ENCODE measurements at regions not wholly inside any gene's neighbourhood (a gene's known extent, or its start where the extent isn't known, plus 50 kb on each side); places are given as distances from the start of the nearest gene placed in this dataset.

DNA sequence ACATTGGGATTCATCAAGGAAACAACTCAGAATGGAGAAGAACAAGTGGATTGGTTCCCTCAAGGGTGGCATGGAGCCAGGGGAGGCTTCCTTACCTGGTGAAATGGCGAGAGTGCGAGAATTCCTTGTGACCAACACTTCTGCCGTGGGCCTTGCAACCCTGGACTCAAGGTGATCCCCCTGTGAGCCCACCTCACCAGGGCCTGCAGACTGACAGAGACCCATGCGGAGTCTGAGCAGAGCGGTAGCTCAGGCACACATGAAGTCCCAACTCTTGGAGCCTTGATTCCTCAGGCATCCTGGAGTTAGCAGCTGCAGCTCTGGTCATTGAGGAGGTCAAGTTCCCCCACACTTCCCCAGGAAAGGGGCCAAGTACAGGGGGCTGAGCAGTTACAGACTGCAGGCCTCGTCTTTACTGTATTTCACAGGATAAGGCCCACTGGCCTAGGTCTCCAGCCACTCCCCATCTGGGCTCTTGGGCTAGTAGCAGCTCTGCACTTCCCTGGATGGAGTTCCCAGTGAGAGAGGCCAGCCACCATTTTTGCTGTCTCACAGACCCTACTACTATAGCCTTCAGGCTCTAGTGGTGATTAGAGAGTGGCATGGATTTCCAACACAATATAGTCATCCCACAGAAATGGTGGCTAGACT is 269.5 kb upstream of the DCBLD2 start:
- TF ChIP-seq, protein P1, sequence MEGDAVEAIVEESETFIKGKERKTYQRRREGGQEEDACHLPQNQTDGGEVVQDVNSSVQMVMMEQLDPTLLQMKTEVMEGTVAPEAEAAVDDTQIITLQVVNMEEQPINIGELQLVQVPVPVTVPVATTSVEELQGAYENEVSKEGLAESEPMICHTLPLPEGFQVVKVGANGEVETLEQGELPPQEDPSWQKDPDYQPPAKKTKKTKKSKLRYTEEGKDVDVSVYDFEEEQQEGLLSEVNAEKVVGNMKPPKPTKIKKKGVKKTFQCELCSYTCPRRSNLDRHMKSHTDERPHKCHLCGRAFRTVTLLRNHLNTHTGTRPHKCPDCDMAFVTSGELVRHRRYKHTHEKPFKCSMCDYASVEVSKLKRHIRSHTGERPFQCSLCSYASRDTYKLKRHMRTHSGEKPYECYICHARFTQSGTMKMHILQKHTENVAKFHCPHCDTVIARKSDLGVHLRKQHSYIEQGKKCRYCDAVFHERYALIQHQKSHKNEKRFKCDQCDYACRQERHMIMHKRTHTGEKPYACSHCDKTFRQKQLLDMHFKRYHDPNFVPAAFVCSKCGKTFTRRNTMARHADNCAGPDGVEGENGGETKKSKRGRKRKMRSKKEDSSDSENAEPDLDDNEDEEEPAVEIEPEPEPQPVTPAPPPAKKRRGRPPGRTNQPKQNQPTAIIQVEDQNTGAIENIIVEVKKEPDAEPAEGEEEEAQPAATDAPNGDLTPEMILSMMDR (conservative IDR thresholded peaks at IDR 0.05; ENCODE audit: low read depth, low read length) = no peak
- no peak for DNase-seq (ENCODE audit: low read depth)
- H3K4me3 ChIP-seq (ENCODE audit: low read depth, low read length) = no peak overlapping the region

DNA sequence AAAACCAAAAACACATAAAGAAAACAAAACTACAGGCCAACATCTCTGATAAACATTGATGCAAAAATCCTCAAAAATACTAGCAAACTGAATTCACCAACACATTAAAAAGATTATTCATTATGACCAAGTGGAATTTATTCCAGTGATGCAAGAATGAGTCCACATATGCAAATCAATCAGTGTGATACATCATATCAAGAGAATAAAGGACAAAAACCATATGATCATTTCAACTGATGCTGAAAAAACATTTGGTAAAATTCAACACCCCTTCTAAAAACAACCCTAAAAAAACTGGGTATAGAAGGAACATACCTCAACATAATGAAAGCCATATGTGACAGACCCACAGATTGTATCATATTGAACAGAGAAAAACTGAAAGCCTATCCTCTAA is 265.6 kb upstream of the DCBLD2 start:
- H3K4me3 ChIP-seq (ENCODE audit: low read depth, low read length) = no peak overlapping the region
- TF ChIP-seq, protein P1 (conservative IDR thresholded peaks at IDR 0.05; ENCODE audit: low read depth, low read length) = no peak
- no peak for DNase-seq (ENCODE audit: low read depth)

DNA sequence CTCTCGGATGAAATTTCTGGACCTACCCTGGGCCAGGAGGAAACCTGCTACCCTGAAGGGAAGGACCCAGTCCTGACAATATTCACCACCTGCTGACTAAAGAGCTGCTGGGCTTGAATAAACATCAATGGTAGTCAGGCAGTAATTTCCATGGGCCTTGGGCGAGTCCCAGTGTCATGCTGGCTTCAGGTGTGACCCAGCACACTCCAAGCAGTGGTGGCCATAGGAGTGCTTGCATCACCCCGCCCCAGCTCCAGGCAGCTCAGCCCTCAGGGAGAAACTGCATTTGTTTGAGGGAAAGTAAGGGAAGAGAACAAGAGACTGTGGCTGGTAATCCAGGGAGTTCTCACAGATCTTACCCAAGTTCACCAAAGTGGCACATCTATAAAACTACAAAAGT is 261.8 kb upstream of the DCBLD2 start:
- DNase-seq (ENCODE audit: low read depth) = no peak
- H3K4me3 ChIP-seq (ENCODE audit: low read depth, low read length) = no peak overlapping the region
- TF ChIP-seq, protein P1 (conservative IDR thresholded peaks at IDR 0.05; ENCODE audit: low read depth, low read length) = no peak

DNA sequence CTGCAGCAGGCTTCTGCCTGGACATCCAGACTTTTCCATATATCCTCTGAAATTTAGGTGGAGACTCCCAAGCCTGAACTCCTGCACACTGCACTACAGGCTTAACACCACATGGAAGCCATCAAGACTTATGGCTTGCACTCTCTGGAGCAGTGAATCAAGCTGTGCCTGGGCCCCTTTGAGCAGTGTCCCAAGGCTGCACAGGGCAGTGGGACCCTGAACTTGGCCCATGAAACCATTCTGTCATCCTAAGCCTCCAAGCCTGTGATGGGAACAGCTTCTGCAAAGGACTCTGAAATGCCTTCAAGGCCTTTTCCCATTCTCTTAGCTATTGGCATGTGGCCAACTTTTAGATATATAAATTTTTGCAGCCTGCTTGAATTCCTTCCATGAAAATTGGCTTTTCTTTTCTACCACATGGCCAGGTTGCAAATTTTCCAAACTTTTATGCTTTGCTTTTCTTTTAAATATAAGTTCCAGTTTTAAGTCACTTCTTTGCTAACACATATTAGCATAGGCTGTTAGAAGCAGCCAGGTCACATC is 257.8 kb upstream of the DCBLD2 start:
- DNase-seq (ENCODE audit: low read depth) = no peak
- TF ChIP-seq, protein P1 (conservative IDR thresholded peaks at IDR 0.05; ENCODE audit: low read depth, low read length) = no peak

DNA sequence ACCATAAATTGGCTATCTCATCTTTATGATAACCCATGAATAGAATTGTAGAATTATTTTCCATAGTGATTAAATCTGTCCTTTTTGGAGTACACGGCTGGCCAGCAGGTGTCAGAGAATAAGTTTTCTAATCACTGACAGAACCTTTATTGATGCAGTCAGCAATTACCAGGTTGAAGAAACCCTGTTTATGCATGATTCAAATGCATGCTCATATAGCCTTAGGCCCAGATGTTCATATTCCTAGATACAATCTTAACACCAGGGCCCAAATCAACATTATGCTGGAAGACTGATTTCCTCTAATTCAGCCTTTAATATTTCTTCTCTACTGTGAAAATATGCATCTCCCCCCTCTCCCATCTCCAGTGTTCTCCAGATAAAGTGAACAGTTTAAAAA is 243.5 kb upstream of the DCBLD2 start:
- H3K4me3 ChIP-seq (ENCODE audit: low read depth, low read length) = no peak overlapping the region
- DNase-seq (ENCODE audit: low read depth) = no peak
- TF ChIP-seq, protein P1 (conservative IDR thresholded peaks at IDR 0.05; ENCODE audit: low read depth, low read length) = peak; percentile 2

More for the DNA sequence above, 257.8 kb upstream of the DCBLD2 start:
- H3K4me3 ChIP-seq (ENCODE audit: low read depth, low read length) = no peak overlapping the region

DNA sequence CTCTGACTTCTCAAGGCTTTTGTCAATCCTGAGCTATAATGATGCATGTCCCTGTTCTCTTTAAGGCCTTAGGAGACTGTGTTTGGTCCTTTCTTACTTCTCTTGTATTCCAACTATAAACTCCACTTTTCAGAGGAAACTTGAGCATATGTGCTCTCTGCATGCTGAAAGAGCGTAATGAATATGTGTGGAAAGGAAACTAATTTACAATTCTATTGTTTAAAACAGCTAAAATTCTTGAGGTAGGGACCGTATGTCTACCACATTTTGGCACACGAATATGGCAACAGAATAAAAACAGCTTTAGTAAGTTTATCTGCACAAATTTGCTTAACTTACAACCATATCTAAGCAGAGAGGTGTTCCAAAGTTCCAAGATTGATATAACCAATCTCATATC is 242.0 kb upstream of the DCBLD2 start:
- DNase-seq (ENCODE audit: low read depth) = no peak
- TF ChIP-seq, protein P1 (conservative IDR thresholded peaks at IDR 0.05; ENCODE audit: low read depth, low read length) = no peak
- no peak overlapping the region for H3K4me3 ChIP-seq (ENCODE audit: low read depth, low read length)

DNA sequence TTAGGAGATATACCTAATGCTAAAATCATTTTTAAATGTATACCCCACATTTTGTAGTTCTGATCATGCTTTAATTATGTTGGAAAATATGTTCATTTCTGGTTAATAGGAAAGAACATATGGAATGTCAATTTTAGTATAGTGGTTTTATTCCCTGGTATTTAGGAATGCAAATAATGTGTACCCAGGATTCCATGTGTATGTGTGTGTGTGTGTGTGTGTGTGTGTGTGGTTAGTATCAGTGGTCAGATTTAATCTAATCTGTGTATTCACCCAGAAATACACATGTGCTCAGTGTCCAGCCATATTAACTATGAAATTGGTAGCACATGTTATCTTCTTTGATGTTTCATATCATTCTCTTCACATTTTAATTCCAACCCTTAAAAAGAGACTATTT is 233.5 kb upstream of the DCBLD2 start:
- H3K4me3 ChIP-seq (ENCODE audit: low read depth, low read length) = no peak overlapping the region
- TF ChIP-seq, protein P1 (conservative IDR thresholded peaks at IDR 0.05; ENCODE audit: low read depth, low read length) = no peak
- no peak for DNase-seq (ENCODE audit: low read depth)

All from choroid plexus epithelial cell (primary cell).